Glomerular endothelial cell (primary cell): ENCODE measurements at regions not wholly inside any gene's neighbourhood (a gene's known extent, or its start where the extent isn't known, plus 50 kb on each side); places are given as distances from the start of the nearest gene placed in this dataset.
"Not testable (repeated sequence)": the region's sequence is repeated elsewhere in the genome, so short reads cannot be mapped to it uniquely, and the experiment has no call there.

Experiments used
- DNase-seq: peaks from one replicate; pipeline ENCODE4 v3.0.0-alpha.2; 2011; ENCODE audit warnings: low read depth, low spot score; ENCODE audit errors: extremely low read depth

- no peak for DNase-seq
Measured at GRCh38 chr10:58070956-58071355, 196.7 kb downstream of the IPMK start.

GRCh38 chr10:58068809-58069208, 198.9 kb downstream of the IPMK start:
- no peak for DNase-seq

- DNase-seq = no peak
Measured at GRCh38 chr10:58066979-58067378, 200.7 kb downstream of the IPMK start.

- DNase-seq = no peak
Measured at GRCh38 chr10:58066126-58066525, 201.6 kb downstream of the IPMK start.

GRCh38 chr10:58065529-58065815, 202.2 kb downstream of the IPMK start:
- DNase-seq = no peak

GRCh38 chr10:58064714-58065528, 202.8 kb downstream of the IPMK start:
- DNase-seq = peak; percentile 14

- no peak for DNase-seq
Measured at GRCh38 chr10:58063861-58064480, 203.7 kb downstream of the IPMK start.

GRCh38 chr10:58058683-58059082, 209.0 kb downstream of the IPMK start:
- DNase-seq = not testable (repeated sequence)

- no peak for DNase-seq
Measured at GRCh38 chr10:58054881-58055280, 212.8 kb downstream of the IPMK start.

- DNase-seq = no peak
Measured at GRCh38 chr10:58052772-58053171, 214.9 kb downstream of the IPMK start.

- DNase-seq = no peak
Measured at GRCh38 chr10:58050575-58050974, 217.1 kb downstream of the IPMK start.

GRCh38 chr10:58048936-58049335, 218.8 kb downstream of the IPMK start:
- no peak for DNase-seq

- DNase-seq = no peak
Measured at GRCh38 chr10:58044072-58044471, 223.6 kb downstream of the IPMK start.

GRCh38 chr10:58041901-58042300, 225.8 kb downstream of the IPMK start:
- no peak for DNase-seq

GRCh38 chr10:58030208-58030607, 237.5 kb downstream of the IPMK start:
- no peak for DNase-seq

GRCh38 chr10:58028597-58029366, 238.9 kb downstream of the IPMK start:
- DNase-seq = no peak

GRCh38 chr10:58027426-58027825, 240.3 kb downstream of the IPMK start:
- DNase-seq = no peak

- no peak for DNase-seq
Measured at GRCh38 chr10:58026036-58026435, 241.7 kb downstream of the IPMK start.

- DNase-seq = peak; percentile 18
Measured at GRCh38 chr10:58023341-58024073, 244.2 kb downstream of the IPMK start.

GRCh38 chr10:58019863-58020537, 247.7 kb downstream of the IPMK start:
- DNase-seq = no peak
